ENCODE measurements at regions not wholly inside any gene's neighbourhood (a gene's known extent, or its start where the extent isn't known, plus 50 kb on each side); places are given as distances from the start of the nearest gene placed in this dataset.

DNA sequence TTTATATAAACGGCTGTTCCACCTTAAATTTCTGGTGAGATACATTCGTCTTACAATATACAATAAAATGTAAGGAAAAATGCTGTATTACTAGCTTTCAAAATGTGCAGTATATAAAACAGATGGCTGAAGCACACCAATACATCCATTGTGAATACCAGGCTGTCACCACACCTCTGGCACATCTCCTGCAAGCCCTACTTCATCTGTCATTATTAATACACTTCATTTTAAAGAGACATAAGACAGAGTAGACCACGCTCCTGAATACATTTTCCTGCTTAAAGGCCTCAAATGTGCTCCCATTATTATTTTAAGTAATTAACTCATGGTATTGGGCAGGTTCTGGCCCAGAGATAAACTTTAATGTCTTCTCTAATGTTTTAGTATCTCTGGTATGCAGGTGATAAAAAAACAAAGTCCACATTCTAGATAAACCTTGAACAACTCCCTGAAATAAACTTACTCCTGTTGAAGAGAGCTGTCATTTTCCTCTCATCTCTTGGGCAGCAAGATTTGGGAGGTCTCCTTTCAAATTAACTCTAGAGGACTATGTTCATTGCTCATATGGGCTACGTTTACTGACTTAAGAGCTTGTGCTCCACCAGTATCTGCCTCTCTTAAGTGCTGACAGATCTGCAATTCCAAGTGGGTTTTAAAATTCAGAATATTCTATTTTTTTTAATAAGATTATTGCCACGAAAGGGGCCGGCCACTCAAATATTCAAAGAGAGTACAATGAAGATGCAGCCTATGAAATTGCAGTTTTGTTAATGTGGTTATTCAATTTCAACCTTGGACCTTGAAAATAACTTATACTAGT is 396.5 kb upstream of the SEMA3D start:
- no peaks in the 10 kb centered on the region for H3K9me3 ChIP-seq (ENCODE audit: control insufficient read depth in 4 of 4, insufficient read depth in 3 of 4, low read length in 3 of 4)
- H3K27me3 ChIP-seq (ENCODE audit: control insufficient read depth in 3 of 3, insufficient read depth in 3 of 3, low read length in 2 of 3), result no peaks in the 10 kb centered on the region
- ATAC-seq (ENCODE audit: insufficient read depth, low FRiP score) (no peak), DNase-seq (no peak)
- TF ChIP-seq, protein P1, sequence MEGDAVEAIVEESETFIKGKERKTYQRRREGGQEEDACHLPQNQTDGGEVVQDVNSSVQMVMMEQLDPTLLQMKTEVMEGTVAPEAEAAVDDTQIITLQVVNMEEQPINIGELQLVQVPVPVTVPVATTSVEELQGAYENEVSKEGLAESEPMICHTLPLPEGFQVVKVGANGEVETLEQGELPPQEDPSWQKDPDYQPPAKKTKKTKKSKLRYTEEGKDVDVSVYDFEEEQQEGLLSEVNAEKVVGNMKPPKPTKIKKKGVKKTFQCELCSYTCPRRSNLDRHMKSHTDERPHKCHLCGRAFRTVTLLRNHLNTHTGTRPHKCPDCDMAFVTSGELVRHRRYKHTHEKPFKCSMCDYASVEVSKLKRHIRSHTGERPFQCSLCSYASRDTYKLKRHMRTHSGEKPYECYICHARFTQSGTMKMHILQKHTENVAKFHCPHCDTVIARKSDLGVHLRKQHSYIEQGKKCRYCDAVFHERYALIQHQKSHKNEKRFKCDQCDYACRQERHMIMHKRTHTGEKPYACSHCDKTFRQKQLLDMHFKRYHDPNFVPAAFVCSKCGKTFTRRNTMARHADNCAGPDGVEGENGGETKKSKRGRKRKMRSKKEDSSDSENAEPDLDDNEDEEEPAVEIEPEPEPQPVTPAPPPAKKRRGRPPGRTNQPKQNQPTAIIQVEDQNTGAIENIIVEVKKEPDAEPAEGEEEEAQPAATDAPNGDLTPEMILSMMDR (IDR thresholded peaks at IDR 0.05; ENCODE audit: control extremely low read depth, extremely low read depth), result no peak
- H3K4me3 ChIP-seq, result no peak overlapping the region
- peaks cover 0 to 5% (median 0%) of the 10 kb centered on the region in 5 donors for H3K4me1 ChIP-seq (ENCODE audit: control insufficient read depth in 5 of 5, insufficient read depth in 5 of 5, low read length in 5 of 5)
- no peaks in the 10 kb centered on the region for H3K36me3 ChIP-seq (ENCODE audit: control insufficient read depth in 4 of 4, insufficient read depth in 4 of 4, low read length in 4 of 4)
- 78 to 90% methylated on average over 6 of the region's 6 CpGs for WGBS, 2 donors
- no peak overlapping the region for H3K27ac ChIP-seq (ENCODE audit: low read depth in 1 of 2, low read length in 1 of 2)
- no peak overlapping the region for H3K9ac ChIP-seq (ENCODE audit: insufficient read depth in 1 of 2, low read length in 2 of 2)

DNA sequence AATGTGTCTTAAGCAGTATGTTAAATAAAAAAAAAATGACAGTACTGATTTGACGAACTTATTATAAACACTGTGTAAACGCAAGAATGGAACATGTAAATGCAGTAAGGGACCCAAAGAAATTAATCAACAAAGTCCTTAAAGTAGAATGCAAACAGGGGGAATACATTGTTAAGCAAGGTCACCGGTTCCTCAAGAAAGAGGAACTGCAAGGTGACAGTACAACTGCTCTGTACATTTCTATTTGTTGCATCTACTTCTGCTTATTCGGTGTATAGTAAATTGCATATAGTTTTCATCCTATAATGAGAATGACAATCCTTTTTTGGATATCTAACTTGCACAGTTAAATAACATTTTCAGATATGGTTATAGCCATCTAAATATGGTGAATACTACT is 387.0 kb upstream of the SEMA3D start:
- TF ChIP-seq, protein P1 (IDR thresholded peaks at IDR 0.05; ENCODE audit: control extremely low read depth, extremely low read depth), result no peak
- H3K27me3 ChIP-seq (ENCODE audit: control insufficient read depth in 3 of 3, insufficient read depth in 3 of 3, low read length in 2 of 3), result no peaks in the 10 kb centered on the region
- DNase-seq (no peak), ATAC-seq (ENCODE audit: insufficient read depth, low FRiP score) (no peak)
- H3K9me3 ChIP-seq (ENCODE audit: control insufficient read depth in 4 of 4, insufficient read depth in 3 of 4, low read length in 3 of 4), result no peaks in the 10 kb centered on the region
- H3K4me3 ChIP-seq, result no peak overlapping the region
- H3K4me1 ChIP-seq (ENCODE audit: control insufficient read depth in 5 of 5, insufficient read depth in 5 of 5, low read length in 5 of 5), result peaks cover 0 to 6% (median 0%) of the 10 kb centered on the region in 5 donors
- no peaks in the 10 kb centered on the region for H3K36me3 ChIP-seq (ENCODE audit: control insufficient read depth in 4 of 4, insufficient read depth in 4 of 4, low read length in 4 of 4)
- H3K27ac ChIP-seq (ENCODE audit: low read depth in 1 of 2, low read length in 1 of 2), result no peak overlapping the region
- H3K9ac ChIP-seq (ENCODE audit: insufficient read depth in 1 of 2, low read length in 2 of 2), result no peak overlapping the region
- WGBS, 2 donors, result 49 to 52% methylated on average over 4 of the region's 4 CpGs

DNA sequence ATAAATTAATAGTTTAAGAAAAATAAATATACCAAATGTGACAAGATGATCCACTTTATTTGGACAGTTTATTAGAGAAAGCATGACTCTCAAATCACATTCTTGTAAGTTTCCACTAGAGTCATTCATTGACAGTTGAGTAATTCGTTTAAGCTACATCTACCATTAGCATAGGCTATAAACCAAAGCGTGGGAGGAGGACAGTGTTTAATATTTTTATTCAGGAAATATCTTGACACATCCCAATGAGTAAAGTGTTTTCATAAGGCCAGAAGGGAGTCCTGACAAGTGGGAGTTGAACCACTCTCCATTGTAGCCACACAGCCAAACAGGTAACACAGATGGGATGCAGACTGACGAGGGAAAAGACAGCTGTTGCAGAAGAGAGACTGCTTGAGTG is 386.5 kb upstream of the SEMA3D start:
- ATAC-seq (ENCODE audit: insufficient read depth, low FRiP score), result no peak
- DNase-seq, result no peak
- H3K4me3 ChIP-seq, result no peak overlapping the region
- H3K9me3 ChIP-seq (ENCODE audit: control insufficient read depth in 4 of 4, insufficient read depth in 3 of 4, low read length in 3 of 4), result no peaks in the 10 kb centered on the region
- no peaks in the 10 kb centered on the region for H3K27me3 ChIP-seq (ENCODE audit: control insufficient read depth in 3 of 3, insufficient read depth in 3 of 3, low read length in 2 of 3)
- 81 to 89% methylated on average over 3 of the region's 3 CpGs for WGBS, 2 donors
- H3K9ac ChIP-seq (ENCODE audit: insufficient read depth in 1 of 2, low read length in 2 of 2), result no peak overlapping the region
- no peaks in the 10 kb centered on the region for H3K36me3 ChIP-seq (ENCODE audit: control insufficient read depth in 4 of 4, insufficient read depth in 4 of 4, low read length in 4 of 4)
- H3K4me1 ChIP-seq (ENCODE audit: control insufficient read depth in 5 of 5, insufficient read depth in 5 of 5, low read length in 5 of 5), result peaks cover 0 to 6% (median 0%) of the 10 kb centered on the region in 5 donors
- H3K27ac ChIP-seq (ENCODE audit: low read depth in 1 of 2, low read length in 1 of 2), result no peak overlapping the region
- TF ChIP-seq, protein P1 (IDR thresholded peaks at IDR 0.05; ENCODE audit: control extremely low read depth, extremely low read depth), result no peak
